ENCODE measurements at regions not wholly inside any gene's neighbourhood (a gene's known extent, or its start where the extent isn't known, plus 50 kb on each side); places are given as distances from the start of the nearest gene placed in this dataset.

DNA sequence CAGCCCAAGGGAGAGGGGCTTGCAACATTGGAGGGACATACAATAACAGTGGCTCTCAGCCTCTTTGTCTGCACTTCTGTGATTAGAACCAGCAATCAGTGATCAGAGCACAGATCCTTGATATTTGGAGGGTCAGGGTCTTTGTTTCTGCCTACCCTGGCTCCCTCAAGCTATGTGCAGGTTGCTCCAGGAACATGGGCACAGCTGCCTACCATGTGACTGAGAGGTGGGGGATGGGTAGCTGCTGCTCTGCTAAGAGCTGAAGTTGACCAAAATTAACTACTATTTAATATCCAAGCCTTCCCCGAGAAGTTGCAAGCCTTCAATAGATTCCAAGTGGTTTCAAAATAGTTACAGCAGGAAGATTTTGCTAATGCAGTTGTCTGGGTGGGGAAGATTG, 202.6 kb downstream of the ZIC5 start:
- TF ChIP-seq ZFP62 (CRISPR knock-in tag; IDR thresholded peaks at IDR 0.05) (no peak), MAFF (IDR thresholded peaks at IDR 0.05; ENCODE audit: low read depth, low read length) (no peak), KDM1A (CRISPR knock-in tag; IDR thresholded peaks at IDR 0.05) (no peak), ZFAT (CRISPR knock-in tag; conservative IDR thresholded peaks at IDR 0.05) (no peak), SRSF4 (IDR thresholded peaks at IDR 0.05; ENCODE audit: low read depth, low read length, poor library complexity, severe bottlenecking) (no peak)
